Effector CD4-positive, alpha-beta T cell (primary cell): ENCODE measurements at regions not wholly inside any gene's neighbourhood (a gene's known extent, or its start where the extent isn't known, plus 50 kb on each side); places are given as distances from the start of the nearest gene placed in this dataset.
"Not testable (repeated sequence)": the region's sequence is repeated elsewhere in the genome, so short reads cannot be mapped to it uniquely, and the experiment has no call there.

Source experiments
- DNase-seq: peaks from one replicate; pipeline ENCODE4 v3.0.0-alpha.2; 2020

GRCh38 chr21:5013455-5014304, 5507.7 kb upstream of the TPTE start:
- DNase-seq, result not testable (repeated sequence)

GRCh38 chr21:5015187-5015586, 5506.2 kb upstream of the TPTE start:
- DNase-seq, result not testable (repeated sequence)

- not testable (repeated sequence) for DNase-seq
These were observed 5502.3 kb upstream of the TPTE start for GRCh38 chr21:5019120-5019519.

- DNase-seq, result not testable (repeated sequence)
These were observed 5499.6 kb upstream of the TPTE start for GRCh38 chr21:5021815-5022214.

- not testable (repeated sequence) for DNase-seq
These were observed 5499.1 kb upstream of the TPTE start for GRCh38 chr21:5022254-5022653.

GRCh38 chr21:5022748-5023147, 5498.6 kb upstream of the TPTE start:
- not testable (repeated sequence) for DNase-seq

GRCh38 chr21:5035147-5035546, 5486.2 kb upstream of the TPTE start:
- DNase-seq, result not testable (repeated sequence)

GRCh38 chr21:5035587-5035986, 5485.8 kb upstream of the TPTE start:
- DNase-seq, result not testable (repeated sequence)

- DNase-seq, result not testable (repeated sequence)
These were observed 5483.6 kb upstream of the TPTE start for GRCh38 chr21:5037606-5038331.

- not testable (repeated sequence) for DNase-seq
These were observed 5481.5 kb upstream of the TPTE start for GRCh38 chr21:5039926-5040325.

GRCh38 chr21:5042583-5042982, 5478.8 kb upstream of the TPTE start:
- not testable (repeated sequence) for DNase-seq

GRCh38 chr21:5044812-5045211, 5476.6 kb upstream of the TPTE start:
- DNase-seq, result not testable (repeated sequence)

GRCh38 chr21:5051303-5052018, 5469.9 kb upstream of the TPTE start:
- not testable (repeated sequence) for DNase-seq

- not testable (repeated sequence) for DNase-seq
These were observed 5466.2 kb upstream of the TPTE start for GRCh38 chr21:5055027-5055754.

GRCh38 chr21:5055996-5056962, 5465.1 kb upstream of the TPTE start:
- not testable (repeated sequence) for DNase-seq

- not testable (repeated sequence) for DNase-seq
These were observed 5464.3 kb upstream of the TPTE start for GRCh38 chr21:5057077-5057476.

GRCh38 chr21:5060364-5061083, 5460.9 kb upstream of the TPTE start:
- not testable (repeated sequence) for DNase-seq

GRCh38 chr21:5064581-5065142, 5456.7 kb upstream of the TPTE start:
- DNase-seq, result not testable (repeated sequence)

- DNase-seq, result peak; percentile 22
These were observed 5455.9 kb upstream of the TPTE start for GRCh38 chr21:5065240-5066211.
